ENCODE measurements at regions not wholly inside any gene's neighbourhood (a gene's known extent, or its start where the extent isn't known, plus 50 kb on each side); places are given as distances from the start of the nearest gene placed in this dataset.
"Not testable (repeated sequence)": the region's sequence is repeated elsewhere in the genome, so short reads cannot be mapped to it uniquely, and the experiment has no call there.

DNA sequence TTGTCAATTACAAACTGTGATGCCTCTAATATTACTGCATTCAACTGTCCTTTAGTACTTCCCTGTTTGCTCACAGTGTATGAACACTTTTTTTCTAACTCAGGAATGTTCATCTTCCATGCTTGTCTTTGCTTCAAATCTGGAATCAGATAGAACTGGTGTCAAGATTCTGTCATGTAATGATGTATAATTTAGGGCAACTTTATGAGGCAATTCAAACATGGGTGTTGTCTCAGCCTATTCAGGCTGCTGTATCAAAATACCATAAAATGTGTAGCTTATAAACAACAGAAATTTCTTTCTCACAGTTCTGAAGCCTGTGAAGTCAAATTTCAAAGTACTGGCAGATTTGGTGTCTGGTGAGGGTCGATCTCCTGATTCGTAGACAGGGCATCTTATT is 1012.9 kb downstream of the RAB28 start:
- no peak overlapping the region for H3K4me3 Mint-ChIP-seq
- TF ChIP-seq, protein P1, sequence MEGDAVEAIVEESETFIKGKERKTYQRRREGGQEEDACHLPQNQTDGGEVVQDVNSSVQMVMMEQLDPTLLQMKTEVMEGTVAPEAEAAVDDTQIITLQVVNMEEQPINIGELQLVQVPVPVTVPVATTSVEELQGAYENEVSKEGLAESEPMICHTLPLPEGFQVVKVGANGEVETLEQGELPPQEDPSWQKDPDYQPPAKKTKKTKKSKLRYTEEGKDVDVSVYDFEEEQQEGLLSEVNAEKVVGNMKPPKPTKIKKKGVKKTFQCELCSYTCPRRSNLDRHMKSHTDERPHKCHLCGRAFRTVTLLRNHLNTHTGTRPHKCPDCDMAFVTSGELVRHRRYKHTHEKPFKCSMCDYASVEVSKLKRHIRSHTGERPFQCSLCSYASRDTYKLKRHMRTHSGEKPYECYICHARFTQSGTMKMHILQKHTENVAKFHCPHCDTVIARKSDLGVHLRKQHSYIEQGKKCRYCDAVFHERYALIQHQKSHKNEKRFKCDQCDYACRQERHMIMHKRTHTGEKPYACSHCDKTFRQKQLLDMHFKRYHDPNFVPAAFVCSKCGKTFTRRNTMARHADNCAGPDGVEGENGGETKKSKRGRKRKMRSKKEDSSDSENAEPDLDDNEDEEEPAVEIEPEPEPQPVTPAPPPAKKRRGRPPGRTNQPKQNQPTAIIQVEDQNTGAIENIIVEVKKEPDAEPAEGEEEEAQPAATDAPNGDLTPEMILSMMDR (IDR thresholded peaks at IDR 0.05): no peak
- no peaks in the 10 kb centered on the region for H3K27me3 Mint-ChIP-seq
- no peaks in the 10 kb centered on the region for H3K36me3 Mint-ChIP-seq (ENCODE audit: low read depth)
- no peak for ATAC-seq (ENCODE audit: poor library complexity)
- ChIA-PET POLR2A (no interaction called here), CTCF (no interaction called here)
- no peak overlapping the region for H3K27ac Mint-ChIP-seq
- peaks cover 10% of the 10 kb centered on the region for H3K9me3 Mint-ChIP-seq
- Histone ChIP-seq H3K27me3 (ENCODE audit: control insufficient read depth in 1 of 2, insufficient read depth in 2 of 2, low read length in 2 of 2) (no peaks in the 10 kb centered on the region), H3K4me1 (ENCODE audit: insufficient read depth, low read length) (no peaks in the 10 kb centered on the region), H3K27ac (ENCODE audit: low read depth in 1 of 2, low read length in 2 of 2) (no peak overlapping the region), H3K36me3 (ENCODE audit: insufficient read depth, low read length) (no peaks in the 10 kb centered on the region), H3K9me3 (ENCODE audit: control insufficient read depth in 1 of 2, insufficient read depth in 1 of 2, low read length in 2 of 2) (no peaks in the 10 kb centered on the region), H3K4me3 (ENCODE audit: low read length) (no peak overlapping the region)
- H3K4me1 Mint-ChIP-seq (ENCODE audit: low read depth): no peaks in the 10 kb centered on the region
- intact Hi-C loops (cut with DNase I, micrococcal nuclease): loop anchor here in 1 of 2 experiments (5.0 kb wide), 1 partner anchor 309 kb away; no protein-coding TSS in a partner anchor
- DNase-seq: no peak

DNA sequence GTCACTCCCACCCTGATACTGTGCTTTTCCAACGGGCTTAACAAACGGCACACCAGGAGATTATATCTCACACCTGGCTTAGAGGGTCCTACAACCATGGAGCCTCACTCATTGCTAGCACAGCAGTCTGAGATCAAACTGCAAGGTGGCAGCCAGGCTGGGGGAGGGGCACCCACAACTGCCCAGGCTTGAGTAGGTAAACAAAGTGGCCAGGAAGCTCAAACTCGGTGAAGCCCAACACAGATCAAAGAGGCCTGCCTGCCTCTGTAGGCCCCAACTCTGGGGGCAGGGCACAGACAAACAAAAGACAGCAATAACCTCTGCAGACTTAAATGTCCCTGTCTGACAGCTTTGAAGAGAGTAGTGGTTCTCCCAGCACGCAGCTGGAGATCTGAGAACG is 1022.6 kb downstream of the RAB28 start:
- intact Hi-C loops (cut with DNase I, micrococcal nuclease); H3K4me3 ChIP-seq (ENCODE audit: low read length); POLR2A ChIA-PET: not testable (repeated sequence)

DNA sequence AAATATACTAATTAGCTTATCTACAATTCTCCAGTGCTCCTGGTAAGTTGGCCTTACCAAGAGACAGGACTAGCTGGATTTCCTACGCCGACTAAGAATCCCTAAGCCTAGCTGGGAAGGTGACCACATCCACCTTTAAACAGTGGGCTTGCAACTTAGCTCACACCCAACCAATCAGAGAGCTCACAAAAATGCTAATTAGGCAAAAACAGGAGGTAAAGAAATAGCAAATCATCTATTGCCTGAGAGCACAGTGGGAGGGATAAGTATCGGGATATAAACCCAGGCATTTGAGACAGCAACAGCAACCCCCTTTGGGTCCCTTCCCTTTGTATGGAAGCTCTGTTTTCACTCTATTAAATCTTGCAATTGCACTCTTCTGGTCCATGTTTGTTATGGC is 1025.0 kb downstream of the RAB28 start:
- TF ChIP-seq, protein P1 (IDR thresholded peaks at IDR 0.05): no peak
- no peak for DNase-seq
- CTCF ChIA-PET: no interaction called here
- Histone ChIP-seq H3K4me1 (ENCODE audit: insufficient read depth, low read length) (no peaks in the 10 kb centered on the region), H3K27me3 (ENCODE audit: control insufficient read depth in 1 of 2, insufficient read depth in 2 of 2, low read length in 2 of 2) (no peaks in the 10 kb centered on the region), H3K27ac (ENCODE audit: low read depth in 1 of 2, low read length in 2 of 2) (no peak overlapping the region), H3K4me3 (ENCODE audit: low read length) (no peak overlapping the region), H3K9me3 (ENCODE audit: control insufficient read depth in 1 of 2, insufficient read depth in 1 of 2, low read length in 2 of 2) (peaks cover 0 to 16% of the 10 kb centered on the region in 2 experiments), H3K36me3 (ENCODE audit: insufficient read depth, low read length) (no peaks in the 10 kb centered on the region)
- ATAC-seq (ENCODE audit: poor library complexity): no peak
- intact Hi-C loops (cut with DNase I, micrococcal nuclease): no loop called here
- H3K9me3 Mint-ChIP-seq: peaks cover 7% of the 10 kb centered on the region
- H3K27me3 Mint-ChIP-seq: no peaks in the 10 kb centered on the region
- POLR2A ChIA-PET: no interaction called here
- H3K4me1 Mint-ChIP-seq (ENCODE audit: low read depth): no peaks in the 10 kb centered on the region
- H3K4me3 Mint-ChIP-seq: no peak overlapping the region
- H3K36me3 Mint-ChIP-seq (ENCODE audit: low read depth): no peaks in the 10 kb centered on the region
- H3K27ac Mint-ChIP-seq: no peak overlapping the region

More for the DNA sequence above, 1022.6 kb downstream of the RAB28 start:
- H3K27ac Mint-ChIP-seq; H3K4me1 ChIP-seq (ENCODE audit: insufficient read depth, low read length); H3K4me1 Mint-ChIP-seq (ENCODE audit: low read depth); H3K27me3 ChIP-seq (ENCODE audit: control insufficient read depth in 1 of 2, insufficient read depth in 2 of 2, low read length in 2 of 2); H3K36me3 Mint-ChIP-seq (ENCODE audit: low read depth); H3K27ac ChIP-seq (ENCODE audit: low read depth in 1 of 2, low read length in 2 of 2); H3K9me3 Mint-ChIP-seq; H3K4me3 Mint-ChIP-seq; DNase-seq; CTCF ChIA-PET; H3K36me3 ChIP-seq (ENCODE audit: insufficient read depth, low read length); H3K27me3 Mint-ChIP-seq; ATAC-seq (ENCODE audit: poor library complexity): not testable (repeated sequence)
- H3K9me3 ChIP-seq (ENCODE audit: control insufficient read depth in 1 of 2, insufficient read depth in 1 of 2, low read length in 2 of 2): peaks cover 0 to 16% of the 10 kb centered on the region in 2 experiments

DNA sequence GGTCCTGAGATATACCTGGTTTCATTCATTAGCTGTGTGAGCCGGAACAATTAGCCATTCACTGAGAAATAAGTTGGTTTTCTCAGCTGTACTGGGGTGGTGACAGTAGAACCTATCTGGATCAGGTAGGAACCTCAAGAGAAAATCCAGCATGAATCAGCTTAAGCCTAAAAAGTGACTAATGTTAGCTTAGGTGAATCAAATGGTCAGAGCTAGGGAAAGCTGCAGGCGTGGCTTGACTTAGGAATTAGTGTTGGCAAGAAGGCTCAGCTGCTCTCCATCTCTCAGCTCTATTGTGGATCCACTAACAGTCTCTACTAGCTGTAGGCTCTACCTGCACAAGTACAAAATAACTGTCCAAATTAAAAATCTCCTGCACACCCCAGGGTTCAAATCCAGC is 1025.5 kb downstream of the RAB28 start:
- DNase-seq: no peak
- H3K36me3 Mint-ChIP-seq (ENCODE audit: low read depth): no peaks in the 10 kb centered on the region
- Histone ChIP-seq H3K36me3 (ENCODE audit: insufficient read depth, low read length) (no peaks in the 10 kb centered on the region), H3K9me3 (ENCODE audit: control insufficient read depth in 1 of 2, insufficient read depth in 1 of 2, low read length in 2 of 2) (peaks cover 0 to 16% of the 10 kb centered on the region in 2 experiments), H3K27me3 (ENCODE audit: control insufficient read depth in 1 of 2, insufficient read depth in 2 of 2, low read length in 2 of 2) (no peaks in the 10 kb centered on the region), H3K4me1 (ENCODE audit: insufficient read depth, low read length) (no peaks in the 10 kb centered on the region), H3K27ac (ENCODE audit: low read depth in 1 of 2, low read length in 2 of 2) (no peak overlapping the region), H3K4me3 (ENCODE audit: low read length) (no peak overlapping the region)
- POLR2A ChIA-PET: no interaction called here
- CTCF ChIA-PET: interaction anchor here (1.2 kb wide), 1 partner anchor 19 kb away, joined by 3 read pairs; no protein-coding TSS in a partner anchor
- no peak overlapping the region for H3K4me3 Mint-ChIP-seq
- TF ChIP-seq, protein P1 (IDR thresholded peaks at IDR 0.05): no peak
- H3K9me3 Mint-ChIP-seq: peaks cover 7% of the 10 kb centered on the region
- ATAC-seq (ENCODE audit: poor library complexity): no peak
- intact Hi-C loops (cut with DNase I, micrococcal nuclease): no loop called here
- H3K4me1 Mint-ChIP-seq (ENCODE audit: low read depth): no peaks in the 10 kb centered on the region
- no peak overlapping the region for H3K27ac Mint-ChIP-seq
- H3K27me3 Mint-ChIP-seq: no peaks in the 10 kb centered on the region
